ENCODE measurements at regions not wholly inside any gene's neighbourhood (a gene's known extent, or its start where the extent isn't known, plus 50 kb on each side); places are given as distances from the start of the nearest gene placed in this dataset.
"Not testable (repeated sequence)": the region's sequence is repeated elsewhere in the genome, so short reads cannot be mapped to it uniquely, and the experiment has no call there.

- TF ChIP-seq CTCF (IDR thresholded peaks at IDR 0.05): no peak
- DNase-seq (ENCODE audit: low spot score): no peak
- ATAC-seq (ENCODE audit: low FRiP score): no peak
These were observed 1036.8 kb upstream of the POT1 start for GRCh38 chr7:125966278-125967048.

GRCh38 chr7:125934955-125935354 is 1005.3 kb upstream of the POT1 start:
- DNase-seq (ENCODE audit: low spot score): no peak
- ATAC-seq (ENCODE audit: low FRiP score): no peak
- no peak for TF ChIP-seq CTCF (IDR thresholded peaks at IDR 0.05)

DNA sequence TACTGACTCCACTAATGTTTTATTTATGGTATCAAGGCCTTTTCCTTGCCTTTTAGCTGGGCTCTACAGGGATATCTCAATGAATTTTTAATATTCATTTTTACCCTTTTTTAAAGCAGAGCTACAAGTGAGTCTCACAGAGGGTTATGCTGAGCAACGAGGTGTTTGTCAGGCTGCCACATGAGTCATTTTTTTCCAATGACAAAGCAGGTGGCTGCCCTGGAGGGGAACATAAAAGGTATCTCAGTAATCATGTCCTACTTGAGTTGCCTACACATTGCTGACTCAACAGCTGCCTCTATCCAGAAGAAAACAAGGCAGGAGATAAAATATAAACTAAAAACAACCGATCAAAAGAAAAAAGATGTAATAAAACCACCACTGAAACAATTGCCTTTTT is 1004.9 kb upstream of the POT1 start:
- no peak for DNase-seq (ENCODE audit: low spot score)
- ATAC-seq (ENCODE audit: low FRiP score): no peak
- no peak for TF ChIP-seq CTCF (IDR thresholded peaks at IDR 0.05)

- no peak for DNase-seq (ENCODE audit: low spot score)
- no peak for TF ChIP-seq CTCF (IDR thresholded peaks at IDR 0.05)
- ATAC-seq (ENCODE audit: low FRiP score): no peak
These were observed 1001.2 kb upstream of the POT1 start for GRCh38 chr7:125930848-125931247.

GRCh38 chr7:125927556-125927955 is 997.9 kb upstream of the POT1 start:
- no peak for TF ChIP-seq CTCF (IDR thresholded peaks at IDR 0.05)
- DNase-seq (ENCODE audit: low spot score): no peak
- no peak for ATAC-seq (ENCODE audit: low FRiP score)

DNA sequence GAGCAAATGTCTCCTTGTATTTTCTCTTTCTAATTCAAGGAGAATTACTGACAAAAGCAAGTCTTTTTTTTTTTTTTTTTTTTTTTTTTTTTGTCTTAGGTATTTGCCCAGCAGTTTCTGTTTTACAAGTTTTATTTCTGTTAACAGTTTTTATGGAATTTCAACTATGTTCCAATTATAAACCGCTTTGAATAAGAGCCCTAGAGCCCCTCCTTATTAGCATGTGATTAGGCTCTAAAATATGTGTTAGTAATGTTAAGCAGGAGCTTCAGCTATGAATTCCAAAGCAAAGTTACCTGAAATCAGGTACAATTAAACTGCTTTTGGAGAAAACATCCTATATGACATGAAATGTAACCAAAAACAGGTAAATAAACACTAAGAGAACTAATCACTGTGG is 997.0 kb upstream of the POT1 start:
- no peak for ATAC-seq (ENCODE audit: low FRiP score)
- TF ChIP-seq CTCF (IDR thresholded peaks at IDR 0.05): no peak

DNA sequence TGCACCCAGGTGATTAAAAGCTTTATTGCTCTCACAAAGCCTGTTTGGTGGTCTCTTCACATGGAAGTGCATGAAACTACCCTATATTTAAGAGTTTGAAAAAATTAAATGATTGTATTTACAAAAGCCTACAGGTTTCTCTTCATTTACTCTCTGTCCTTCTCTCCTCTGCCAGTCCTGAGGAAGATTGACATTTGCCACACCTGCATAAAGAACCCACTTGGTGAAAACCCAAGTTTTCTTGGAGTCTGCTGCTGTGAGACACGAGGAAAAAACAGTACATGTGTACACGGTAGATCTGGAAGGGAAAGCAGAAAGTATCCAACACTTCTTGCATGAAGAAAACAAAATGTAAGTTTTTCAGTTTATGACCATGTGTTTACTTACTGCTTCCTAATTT is 994.4 kb upstream of the POT1 start:
- ATAC-seq (ENCODE audit: low FRiP score): no peak
- DNase-seq (ENCODE audit: low spot score): no peak
- TF ChIP-seq CTCF (IDR thresholded peaks at IDR 0.05): no peak

More for the DNA sequence above, 997.0 kb upstream of the POT1 start:
- DNase-seq (ENCODE audit: low spot score): no peak

DNA sequence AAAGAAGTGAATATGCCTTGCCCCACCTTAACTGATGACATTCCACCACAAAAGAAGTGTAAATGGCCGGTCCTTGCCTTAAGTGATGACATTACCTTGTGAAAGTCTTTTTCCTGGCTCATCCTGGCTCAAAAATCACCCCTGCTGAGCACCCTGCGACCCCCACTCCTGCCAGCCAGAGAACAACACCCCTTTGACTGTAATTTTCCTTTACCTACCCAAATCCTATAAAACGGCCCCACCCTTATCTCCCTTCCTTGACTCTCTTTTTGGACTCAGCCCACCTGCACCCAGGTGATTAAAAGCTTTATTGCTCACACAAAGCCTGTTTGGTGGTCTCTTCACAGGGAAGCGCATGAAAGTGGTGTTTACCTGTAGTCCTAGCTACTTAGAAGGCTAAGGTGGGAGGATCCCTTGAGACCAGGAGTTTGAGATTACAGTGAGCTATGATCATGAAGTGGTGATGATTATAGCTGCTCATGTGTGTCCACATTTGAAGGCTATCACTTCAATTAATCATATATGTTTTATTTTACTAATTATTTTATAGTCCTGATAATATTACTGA is 985.8 kb upstream of the POT1 start:
- not testable (repeated sequence) for ATAC-seq (ENCODE audit: low FRiP score); DNase-seq (ENCODE audit: low spot score)

Data from omental fat pad (tissue), 3 donors.